KMS-11 (cell line): ENCODE measurements at regions not wholly inside any gene's neighbourhood (a gene's known extent, or its start where the extent isn't known, plus 50 kb on each side); places are given as distances from the start of the nearest gene placed in this dataset.
"Not testable (repeated sequence)": the region's sequence is repeated elsewhere in the genome, so short reads cannot be mapped to it uniquely, and the experiment has no call there.

Source experiments
- H2AFZ ChIP-seq: fragments of 200-600 bp; sonication (generic); 2 replicates; pipeline ENCODE4 v1.6.1; 2016; ENCODE audit warnings: antibody characterized with exemption, mixed run types, low read depth
- H3K27ac ChIP-seq: fragments of 200-600 bp; sonication (generic); 2 replicates; pipeline ENCODE4 v1.6.1; 2016; ENCODE audit warnings: mild to moderate bottlenecking, mixed run types
- H3K27me3 ChIP-seq: fragments of 200-600 bp; sonication (generic); 2 replicates; pipeline ENCODE4 v1.6.1; 2017; ENCODE audit warnings: mild to moderate bottlenecking, low read depth, mixed run types, moderate library complexity; ENCODE audit not compliant: insufficient read depth
- H3K36me3 ChIP-seq: fragments of 200-600 bp; sonication (generic); 2 replicates; pipeline ENCODE4 v1.6.1; 2017; ENCODE audit warnings: mild to moderate bottlenecking, mixed run types; ENCODE audit not compliant: insufficient read depth
- H3K4me1 ChIP-seq: fragments of 200-600 bp; sonication (generic); 2 replicates; pipeline ENCODE4 v1.6.1; 2016; ENCODE audit warnings: mild to moderate bottlenecking, low read depth, mixed run types; ENCODE audit not compliant: poor library complexity, severe bottlenecking
- H3K4me2 ChIP-seq: fragments of 200-600 bp; sonication (generic); 2 replicates; pipeline ENCODE4 v1.7.0; 2016; ENCODE audit warnings: mild to moderate bottlenecking, mixed run types
- H3K4me3 ChIP-seq: fragments of 200-600 bp; sonication (generic); IDR thresholded peaks from 2 replicates; pipeline ENCODE4 v1.6.1; 2017; ENCODE audit warnings: low read depth, low read length, mixed read lengths; ENCODE audit not compliant: insufficient read depth
- H3K79me2 ChIP-seq: fragments of 200-600 bp; sonication (generic); 2 replicates; pipeline ENCODE4 v1.6.1; 2016; ENCODE audit warnings: low read depth, mixed run types; ENCODE audit not compliant: insufficient read depth
- H3K9ac ChIP-seq: fragments of 200-600 bp; sonication (generic); 2 replicates; pipeline ENCODE4 v1.6.1; 2016; ENCODE audit warnings: mild to moderate bottlenecking, mixed run types
- H4K20me1 ChIP-seq: fragments of 200-600 bp; sonication (generic); 2 replicates; pipeline ENCODE4 v1.6.1; 2016; ENCODE audit warnings: mild to moderate bottlenecking, mixed run types; ENCODE audit not compliant: insufficient read depth
- TF ChIP-seq, protein P1 (sequence below): fragments of 200-600 bp; sonication (generic); conservative IDR thresholded peaks from 2 replicates; pipeline ENCODE4 v1.6.1; 2017; ENCODE audit warnings: low read depth, mild to moderate bottlenecking, antibody characterized with exemption, low read length, moderate library complexity, mixed read lengths

GRCh38 chr3:3646934-3647333 lies 152.3 kb upstream of the LRRN1 start:
- Histone ChIP-seq H4K20me1 (no peaks in the 10 kb centered on the region), H3K4me3 (no peak overlapping the region), H3K79me2 (no peaks in the 10 kb centered on the region), H3K4me1 (no peaks in the 10 kb centered on the region), H2AFZ (no peak overlapping the region), H3K36me3 (no peaks in the 10 kb centered on the region), H3K4me2 (no peak overlapping the region), H3K27ac (no peak overlapping the region), H3K9ac (no peak overlapping the region), H3K27me3 (no peaks in the 10 kb centered on the region)
- TF ChIP-seq, protein P1, sequence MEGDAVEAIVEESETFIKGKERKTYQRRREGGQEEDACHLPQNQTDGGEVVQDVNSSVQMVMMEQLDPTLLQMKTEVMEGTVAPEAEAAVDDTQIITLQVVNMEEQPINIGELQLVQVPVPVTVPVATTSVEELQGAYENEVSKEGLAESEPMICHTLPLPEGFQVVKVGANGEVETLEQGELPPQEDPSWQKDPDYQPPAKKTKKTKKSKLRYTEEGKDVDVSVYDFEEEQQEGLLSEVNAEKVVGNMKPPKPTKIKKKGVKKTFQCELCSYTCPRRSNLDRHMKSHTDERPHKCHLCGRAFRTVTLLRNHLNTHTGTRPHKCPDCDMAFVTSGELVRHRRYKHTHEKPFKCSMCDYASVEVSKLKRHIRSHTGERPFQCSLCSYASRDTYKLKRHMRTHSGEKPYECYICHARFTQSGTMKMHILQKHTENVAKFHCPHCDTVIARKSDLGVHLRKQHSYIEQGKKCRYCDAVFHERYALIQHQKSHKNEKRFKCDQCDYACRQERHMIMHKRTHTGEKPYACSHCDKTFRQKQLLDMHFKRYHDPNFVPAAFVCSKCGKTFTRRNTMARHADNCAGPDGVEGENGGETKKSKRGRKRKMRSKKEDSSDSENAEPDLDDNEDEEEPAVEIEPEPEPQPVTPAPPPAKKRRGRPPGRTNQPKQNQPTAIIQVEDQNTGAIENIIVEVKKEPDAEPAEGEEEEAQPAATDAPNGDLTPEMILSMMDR = no peak

DNA sequence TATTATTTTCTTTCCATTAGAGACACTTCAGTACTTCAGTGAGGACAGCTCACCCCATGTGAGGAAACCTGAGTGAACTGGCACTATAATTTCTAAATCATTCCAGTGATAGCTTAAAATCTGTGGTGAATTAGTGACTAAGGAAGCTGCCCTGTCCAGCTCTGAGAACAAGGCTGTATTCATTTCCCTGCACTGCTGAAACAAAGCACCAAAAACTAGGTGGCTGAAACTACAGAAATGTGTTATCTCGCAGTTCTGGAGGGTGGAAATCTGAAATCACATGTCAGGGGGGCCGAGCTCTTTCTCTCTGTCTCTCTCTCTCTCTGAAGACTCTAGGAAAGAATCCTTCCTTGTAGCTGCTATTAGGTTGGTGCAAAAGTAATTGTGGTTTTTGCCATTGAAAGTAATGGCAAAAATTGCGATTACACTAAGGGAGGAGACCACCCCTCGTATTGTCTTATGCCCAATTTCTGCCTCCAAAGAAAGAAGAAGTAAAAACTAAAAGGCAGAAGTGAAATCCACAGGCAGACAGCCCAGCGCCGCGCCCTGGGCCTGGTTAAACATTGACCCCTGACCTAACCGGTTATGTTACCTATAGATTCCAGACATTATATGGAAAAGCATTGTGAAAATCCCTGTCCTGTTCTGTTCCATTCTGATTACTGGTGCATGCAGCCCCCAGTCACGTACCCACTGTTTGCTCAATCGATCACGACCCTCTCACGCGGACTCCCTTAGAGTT lies 153.0 kb upstream of the LRRN1 start:
- H3K4me2 ChIP-seq, H3K4me1 ChIP-seq, H3K4me3 ChIP-seq, H3K27me3 ChIP-seq, H3K9ac ChIP-seq, H3K79me2 ChIP-seq, H3K36me3 ChIP-seq, H3K27ac ChIP-seq, H2AFZ ChIP-seq, H4K20me1 ChIP-seq: not testable (repeated sequence)

DNA sequence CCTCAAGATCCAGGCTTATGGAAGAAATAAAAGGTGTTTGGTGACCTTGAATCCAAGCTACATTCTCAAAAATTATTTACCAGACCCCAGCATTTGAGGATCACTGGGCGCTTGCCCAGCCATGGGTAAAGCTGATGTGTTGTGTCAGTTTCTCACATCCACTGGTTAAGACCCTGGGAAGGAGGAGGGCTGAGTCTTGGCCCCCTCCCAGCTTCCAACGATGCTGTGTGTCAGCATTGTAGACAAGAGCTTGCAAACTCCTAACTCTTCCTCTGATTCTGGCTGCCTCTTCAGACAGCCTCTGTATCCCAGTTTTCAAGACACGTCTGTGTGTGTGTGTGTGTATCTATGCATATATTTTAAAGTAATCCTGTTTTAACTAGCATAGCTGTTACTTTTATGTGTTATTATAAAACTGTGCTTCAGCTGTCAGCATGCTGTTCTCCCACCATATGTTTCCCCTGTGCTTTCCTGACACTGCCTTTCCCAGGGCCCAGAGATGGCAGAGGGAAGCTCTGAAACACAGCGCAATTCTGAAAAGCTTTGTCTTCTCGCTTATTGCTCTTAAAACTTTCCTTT lies 157.3 kb upstream of the LRRN1 start:
- H3K79me2 ChIP-seq = no peaks in the 10 kb centered on the region
- H3K4me3 ChIP-seq = no peak overlapping the region
- H3K27me3 ChIP-seq = no peaks in the 10 kb centered on the region
- H3K4me2 ChIP-seq = no peak overlapping the region
- no peaks in the 10 kb centered on the region for H3K4me1 ChIP-seq
- TF ChIP-seq, protein P1 = no peak
- no peak overlapping the region for H3K27ac ChIP-seq
- H4K20me1 ChIP-seq = no peaks in the 10 kb centered on the region
- no peaks in the 10 kb centered on the region for H3K36me3 ChIP-seq
- H3K9ac ChIP-seq = no peak overlapping the region
- H2AFZ ChIP-seq = no peak overlapping the region

DNA sequence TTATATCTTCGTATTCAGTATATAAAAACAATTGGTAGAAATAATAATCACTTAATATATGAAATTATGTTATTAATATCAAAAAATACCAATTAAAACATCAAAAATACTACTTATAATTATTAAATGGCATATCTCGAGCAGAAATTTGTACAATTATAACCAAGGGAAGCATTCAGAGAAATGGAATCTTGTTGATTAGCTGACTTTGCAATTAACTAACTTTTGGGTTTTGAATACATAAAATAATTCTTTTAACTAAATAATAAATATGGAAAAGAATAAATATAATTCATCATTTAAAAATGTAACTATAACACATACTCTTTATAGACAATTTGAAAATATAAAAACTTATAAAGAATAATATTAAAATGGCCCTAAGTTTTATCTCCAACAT lies 160.2 kb upstream of the LRRN1 start:
- no peaks in the 10 kb centered on the region for H3K79me2 ChIP-seq
- H3K4me3 ChIP-seq = no peak overlapping the region
- TF ChIP-seq, protein P1 = no peak
- peaks cover 7% of the 10 kb centered on the region for H3K4me1 ChIP-seq
- H4K20me1 ChIP-seq = no peaks in the 10 kb centered on the region
- H2AFZ ChIP-seq = no peak overlapping the region
- no peak overlapping the region for H3K9ac ChIP-seq
- no peaks in the 10 kb centered on the region for H3K27me3 ChIP-seq
- H3K4me2 ChIP-seq = no peak overlapping the region
- H3K36me3 ChIP-seq = no peaks in the 10 kb centered on the region
- H3K27ac ChIP-seq = no peak overlapping the region

- H3K36me3 ChIP-seq = no peaks in the 10 kb centered on the region
- TF ChIP-seq, protein P1 = no peak
- no peak overlapping the region for H2AFZ ChIP-seq
- peaks cover 7% of the 10 kb centered on the region for H3K4me1 ChIP-seq
- no peak overlapping the region for H3K4me3 ChIP-seq
- H3K79me2 ChIP-seq = no peaks in the 10 kb centered on the region
- H3K27ac ChIP-seq = no peak overlapping the region
- H3K4me2 ChIP-seq = no peak overlapping the region
- H3K9ac ChIP-seq = no peak overlapping the region
- no peaks in the 10 kb centered on the region for H3K27me3 ChIP-seq
- no peaks in the 10 kb centered on the region for H4K20me1 ChIP-seq
Observed at GRCh38 chr3:3636815-3637214, 162.4 kb upstream of the LRRN1 start.
